Caco-2 (cell line): ENCODE measurements at regions not wholly inside any gene's neighbourhood (a gene's known extent, or its start where the extent isn't known, plus 50 kb on each side); places are given as distances from the start of the nearest gene placed in this dataset.

Source experiments
- BruUV-seq: library from RNA; stranded (reverse); fragments of 400-500 nt; replicated peaks from 2 replicates; lab custom pipeline; 2021; lab: Mats Ljungman, UMichigan
- CTCF ChIA-PET: fragments of 300-600 bp; sonication (Branson Sonifier 250); formaldehyde crosslinking; loops from one replicate; lab custom pipeline; 2022; ENCODE audit warnings: antibody characterized with exemption; lab: Charles Lee
- POLR2A ChIA-PET: fragments of 300-600 bp; sonication (Branson Sonifier 250); formaldehyde crosslinking; loops from one replicate; lab custom pipeline; 2022; ENCODE audit warnings: antibody characterized with exemption; lab: Charles Lee
- DNase-seq, 2 experiments: peaks; one replicate each; pipeline versions ENCODE4 v3.0.0 to v3.0.0-alpha.2; 2020 to 2022
- H3K27me3 ChIP-seq: replicated peaks from 2 replicates; pipeline ENCODE4 v1.6.0; 2011; ENCODE audit warnings: low read length; ENCODE audit not compliant: control insufficient read depth, insufficient read depth
- H3K36me3 ChIP-seq: 2 replicates; pipeline ENCODE4 v1.5.1; 2011; ENCODE audit warnings: low read length; ENCODE audit not compliant: control insufficient read depth, insufficient read depth
- H3K4me1 ChIP-seq: fragments of 250-450 bp; sonication (Bioruptor Pico); 2 replicates; pipeline ENCODE4 v1.5.1; 2020; ENCODE audit warnings: mild to moderate bottlenecking
- H3K4me3 ChIP-seq: 2 replicates; pipeline ENCODE4 v1.5.1; 2011; ENCODE audit warnings: low read depth, mild to moderate bottlenecking, control low read depth, low read length
- H3K9me3 ChIP-seq: fragments of 250-450 bp; sonication (Bioruptor Pico); 2 replicates; pipeline ENCODE4 v1.5.1; 2020; ENCODE audit warnings: mild to moderate bottlenecking, moderate library complexity
- H3K27ac Mint-ChIP-seq: one replicate; pipeline ENCODE4 v1.8.0; 2022; ENCODE audit warnings: mixed read lengths; ENCODE audit not compliant: unreplicated experiment
- H3K27me3 Mint-ChIP-seq: one replicate; pipeline ENCODE4 v1.8.0; 2022; ENCODE audit warnings: mixed read lengths; ENCODE audit not compliant: insufficient read depth, unreplicated experiment
- H3K36me3 Mint-ChIP-seq: one replicate; pipeline ENCODE4 v1.8.0; 2022; ENCODE audit warnings: mild to moderate bottlenecking, mixed read lengths; ENCODE audit not compliant: insufficient read depth, unreplicated experiment
- H3K4me1 Mint-ChIP-seq: one replicate; pipeline ENCODE4 v1.8.0; 2022; ENCODE audit warnings: low read depth, mixed read lengths; ENCODE audit not compliant: unreplicated experiment
- H3K4me3 Mint-ChIP-seq: one replicate; pipeline ENCODE4 v1.8.0; 2022; ENCODE audit warnings: mild to moderate bottlenecking, moderate library complexity, mixed read lengths; ENCODE audit not compliant: unreplicated experiment
- H3K9me3 Mint-ChIP-seq: one replicate; pipeline ENCODE4 v1.8.0; 2022; ENCODE audit warnings: mixed read lengths; ENCODE audit not compliant: unreplicated experiment
- CTCF ChIP-seq, 2 experiments: fragments of 200-600 bp in 1 of 2; IDR thresholded peaks; 1 replicate in 1 of 2; 2 replicates in 1 of 2; pipeline versions ENCODE4 v1.5.1 to v1.8.0; 2011 to 2022; ENCODE audit warnings: antibody characterized with exemption in 1 of 2, control low read depth in 1 of 2, inconsistent platforms in 1 of 2, low read depth in 1 of 2, low read length in 1 of 2, mild to moderate bottlenecking in 1 of 2, moderate library complexity in 1 of 2; ENCODE audit not compliant: insufficient read depth in 1 of 2, severe bottlenecking in 1 of 2, unreplicated experiment in 1 of 2
- intact Hi-C: fragments of 100-400 bp; cut with micrococcal nuclease; formaldehyde crosslinking; loops from one replicate; pipeline ENCODE4 v1.10.0; 2022; ENCODE audit not compliant: unreplicated experiment

GRCh38 chr3:168341956-168342936 is 246.5 kb upstream of the GOLIM4 start:
- intact Hi-C loops = no loop called here
- Mint-ChIP-seq H3K27ac (no peak overlapping the region), H3K27me3 (no peaks in the 10 kb centered on the region), H3K9me3 (no peaks in the 10 kb centered on the region), H3K36me3 (no peaks in the 10 kb centered on the region), H3K4me3 (no peak overlapping the region), H3K4me1 (no peaks in the 10 kb centered on the region)
- Histone ChIP-seq H3K36me3 (no peaks in the 10 kb centered on the region), H3K4me1 (no peaks in the 10 kb centered on the region), H3K4me3 (no peak overlapping the region), H3K27me3 (no peaks in the 10 kb centered on the region), H3K9me3 (no peaks in the 10 kb centered on the region)
- TF ChIP-seq CTCF (IDR thresholded peaks at IDR 0.05; ENCODE audit: insufficient read depth in 1 of 2, low read depth in 1 of 2, low read length in 1 of 2, severe bottlenecking in 1 of 2, unreplicated experiment in 1 of 2) = no peak
- BruUV-seq = no TSS peak
- CTCF ChIA-PET = no interaction called here
- no peak for DNase-seq
- POLR2A ChIA-PET = interaction anchor here (0.6 kb wide), 1 partner anchor 1140 kb away, joined by 3 read pairs; no protein-coding TSS in a partner anchor

GRCh38 chr3:168341192-168341815 is 245.6 kb upstream of the GOLIM4 start:
- H3K27me3 Mint-ChIP-seq = no peaks in the 10 kb centered on the region

More at GRCh38 chr3:168341192-168341815, 245.6 kb upstream of the GOLIM4 start:
- Mint-ChIP-seq H3K27ac (no peak overlapping the region), H3K4me1 (no peaks in the 10 kb centered on the region), H3K4me3 (no peak overlapping the region), H3K36me3 (no peaks in the 10 kb centered on the region), H3K9me3 (no peaks in the 10 kb centered on the region)
- Histone ChIP-seq H3K4me3 (no peak overlapping the region), H3K9me3 (no peaks in the 10 kb centered on the region), H3K27me3 (no peaks in the 10 kb centered on the region), H3K4me1 (no peaks in the 10 kb centered on the region), H3K36me3 (no peaks in the 10 kb centered on the region)
- TF ChIP-seq CTCF (IDR thresholded peaks at IDR 0.05; ENCODE audit: insufficient read depth in 1 of 2, low read depth in 1 of 2, low read length in 1 of 2, severe bottlenecking in 1 of 2, unreplicated experiment in 1 of 2) = no peak
- no TSS peak for BruUV-seq
- POLR2A ChIA-PET = no interaction called here
- intact Hi-C loops = no loop called here
- no peak for DNase-seq
- CTCF ChIA-PET = no interaction called here
